HG03558 (cell line): ENCODE measurements at regions not wholly inside any gene's neighbourhood (a gene's known extent, or its start where the extent isn't known, plus 50 kb on each side); places are given as distances from the start of the nearest gene placed in this dataset.

Source experiments
- ATAC-seq: cut with Tn5 transposase; IDR thresholded peaks from one replicate; pipeline ENCODE4 v1.9.1; 2021; ENCODE audit warnings: moderate number of reproducible peaks; ENCODE audit not compliant: unreplicated experiment; ENCODE audit errors: extremely low read depth

GRCh38 chr18:78683191-78684010 is 296.2 kb upstream of the SALL3 start:
- ATAC-seq = no peak

- ATAC-seq = no peak
These were observed 294.2 kb upstream of the SALL3 start for GRCh38 chr18:78685250-78685979.

GRCh38 chr18:78685980-78686530 is 293.6 kb upstream of the SALL3 start:
- ATAC-seq = no peak

- ATAC-seq = no peak
These were observed 292.5 kb upstream of the SALL3 start for GRCh38 chr18:78686976-78687685.

- no peak for ATAC-seq
These were observed 291.9 kb upstream of the SALL3 start for GRCh38 chr18:78687736-78688135.

GRCh38 chr18:78688249-78688648 is 291.4 kb upstream of the SALL3 start:
- no peak for ATAC-seq

GRCh38 chr18:78688916-78689315 is 290.7 kb upstream of the SALL3 start:
- ATAC-seq = no peak

GRCh38 chr18:78689606-78690005 is 290.0 kb upstream of the SALL3 start:
- no peak for ATAC-seq

GRCh38 chr18:78692105-78692504 is 287.5 kb upstream of the SALL3 start:
- ATAC-seq = no peak

GRCh38 chr18:78693429-78693828 is 286.2 kb upstream of the SALL3 start:
- no peak for ATAC-seq

- ATAC-seq = no peak
These were observed 282.8 kb upstream of the SALL3 start for GRCh38 chr18:78696698-78697435.

GRCh38 chr18:78697446-78697845 is 282.2 kb upstream of the SALL3 start:
- ATAC-seq = no peak

GRCh38 chr18:78698914-78699313 is 280.7 kb upstream of the SALL3 start:
- ATAC-seq = no peak

GRCh38 chr18:78699499-78699898 is 280.1 kb upstream of the SALL3 start:
- no peak for ATAC-seq

GRCh38 chr18:78701771-78702396 is 277.7 kb upstream of the SALL3 start:
- ATAC-seq = no peak

- ATAC-seq = no peak
These were observed 276.3 kb upstream of the SALL3 start for GRCh38 chr18:78703291-78703690.

GRCh38 chr18:78704971-78705461 is 274.6 kb upstream of the SALL3 start:
- no peak for ATAC-seq

GRCh38 chr18:78709261-78709809 is 270.3 kb upstream of the SALL3 start:
- ATAC-seq = no peak

GRCh38 chr18:78711316-78711715 is 268.3 kb upstream of the SALL3 start:
- no peak for ATAC-seq
